ENCODE measurements at regions not wholly inside any gene's neighbourhood (a gene's known extent, or its start where the extent isn't known, plus 50 kb on each side); places are given as distances from the start of the nearest gene placed in this dataset.
A peak's percentile ranks its signal among the peaks of the same experiment; 100 is the strongest.

- peak; percentile 58 for DNase-seq (ENCODE audit: low spot score)
Observed at GRCh38 chr14:66070542-66071319, 415.4 kb upstream of the CCDC196 start.

DNA sequence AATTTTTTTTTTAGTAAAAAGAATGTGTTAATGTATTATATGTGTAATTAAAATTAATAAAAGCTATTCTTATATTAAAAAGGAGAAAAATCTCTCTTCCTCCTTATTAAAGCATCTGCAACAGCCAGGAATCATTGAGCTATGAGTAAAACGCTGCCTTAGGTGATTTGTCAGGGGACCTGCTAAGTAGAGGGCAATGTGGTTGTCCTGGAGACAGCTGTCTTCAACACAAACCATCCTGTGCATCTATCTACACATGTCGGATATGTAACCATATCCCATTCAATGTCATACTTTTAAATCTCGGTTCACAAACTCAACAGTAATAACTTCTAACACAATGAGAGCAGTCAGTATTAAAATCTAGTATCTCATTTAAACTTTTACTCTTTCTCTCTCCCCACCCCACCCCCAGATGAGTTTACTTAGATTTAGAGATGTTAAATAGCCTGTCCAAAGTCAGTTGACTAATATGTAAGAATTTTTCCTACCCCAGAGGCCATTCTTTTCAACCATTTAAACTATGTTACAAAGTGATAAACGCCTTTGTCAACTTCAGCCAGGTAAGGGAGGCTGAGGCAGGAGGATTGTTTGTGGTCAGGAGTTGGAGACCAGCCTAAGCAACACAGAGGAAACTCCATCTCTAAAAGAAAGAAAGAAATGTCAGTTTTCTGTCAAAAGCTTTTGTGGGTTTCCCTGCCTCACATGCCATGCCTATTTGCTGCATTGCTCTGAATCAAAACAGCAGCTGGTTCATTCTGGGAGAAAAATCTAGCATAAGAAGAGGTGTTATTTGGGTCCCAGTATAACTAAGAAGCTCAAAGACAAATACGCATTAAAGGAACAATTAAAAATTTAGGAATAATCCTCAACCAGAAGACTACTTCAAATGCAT lies 413.7 kb upstream of the CCDC196 start:
- DNase-seq (ENCODE audit: low spot score): no peak

DNA sequence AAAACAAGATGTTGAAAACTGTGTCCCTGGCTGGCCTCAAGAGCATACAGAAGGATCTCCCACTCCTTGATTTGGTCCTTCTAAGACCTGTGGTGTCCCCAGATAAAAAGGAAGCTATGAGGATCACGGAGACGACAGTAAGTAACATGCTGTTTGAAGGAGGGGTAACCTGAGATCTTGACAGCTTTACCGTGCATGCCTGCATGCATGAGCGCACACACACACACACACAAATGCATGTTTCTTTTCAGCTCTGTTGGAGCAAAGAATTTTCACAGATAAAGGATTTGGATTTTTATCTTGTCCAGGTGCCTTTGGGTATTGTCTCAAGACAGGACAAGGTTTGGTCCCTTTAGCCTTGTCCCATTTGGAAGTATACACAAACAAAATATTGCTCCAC lies 411.6 kb upstream of the CCDC196 start:
- DNase-seq (ENCODE audit: low spot score): no peak

- no peak for DNase-seq (ENCODE audit: low spot score)
Observed at GRCh38 chr14:66076176-66076575, 410.0 kb upstream of the CCDC196 start.

- DNase-seq (ENCODE audit: low spot score): no peak
Observed at GRCh38 chr14:66078006-66078405, 408.2 kb upstream of the CCDC196 start.

DNA sequence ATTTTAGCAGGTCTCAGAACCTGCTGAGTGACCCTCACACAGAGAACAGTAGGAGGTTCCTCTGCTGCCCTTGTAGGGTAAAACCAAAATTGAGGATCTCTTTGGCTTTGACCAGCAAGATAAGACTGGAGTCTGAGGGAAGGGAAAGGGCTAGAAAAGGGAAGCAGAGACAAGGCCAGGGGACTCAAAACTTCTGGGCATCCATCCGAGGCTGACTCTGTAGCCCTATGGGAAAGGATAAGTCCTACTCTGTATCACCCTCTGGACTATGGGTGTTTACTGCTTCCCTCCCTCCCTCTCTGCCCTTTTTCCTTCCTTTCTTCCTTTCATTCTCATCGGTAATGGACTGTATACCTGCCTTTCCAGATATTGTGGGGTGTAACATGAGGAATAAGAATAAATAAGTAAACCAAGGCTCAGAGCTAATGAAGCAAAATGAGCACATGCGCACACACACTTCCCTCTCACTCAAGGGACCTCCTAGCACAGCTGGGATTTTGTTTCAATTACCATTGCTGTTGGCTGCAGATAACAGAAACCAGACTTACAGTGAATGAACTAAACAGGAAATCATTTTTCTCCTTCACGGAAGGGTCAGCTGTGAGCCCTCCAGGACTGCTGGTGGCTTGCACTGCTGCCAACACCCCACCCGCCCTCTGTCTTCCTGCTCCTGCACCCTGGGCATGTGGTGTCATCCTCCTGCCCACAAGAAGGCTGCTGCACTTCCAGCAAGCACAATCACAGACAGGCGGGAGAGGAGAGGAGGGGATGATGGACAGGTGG lies 404.4 kb upstream of the CCDC196 start:
- DNase-seq (ENCODE audit: low spot score): no peak

DNA sequence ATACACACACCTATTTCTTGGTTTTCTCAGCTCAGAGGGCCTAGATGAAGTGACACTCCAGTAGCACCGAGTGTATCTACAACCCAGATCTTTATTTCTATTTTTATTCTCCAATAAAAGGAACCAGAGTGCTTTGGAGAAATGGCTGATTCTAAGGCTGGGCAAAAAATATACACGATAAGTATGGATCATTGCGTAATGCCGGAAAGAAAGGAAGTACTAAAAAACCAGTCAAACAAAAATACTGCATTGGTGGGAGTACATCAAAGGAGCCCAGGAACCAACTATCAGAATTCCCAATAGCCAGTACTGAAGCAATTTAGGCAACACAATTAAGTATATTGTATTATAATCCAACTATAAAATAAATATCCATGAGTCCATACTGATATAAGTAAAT lies 400.9 kb upstream of the CCDC196 start:
- DNase-seq (ENCODE audit: low spot score): no peak

GRCh38 chr14:66085665-66086064 lies 400.5 kb upstream of the CCDC196 start:
- no peak for DNase-seq (ENCODE audit: low spot score)

- DNase-seq (ENCODE audit: low spot score): peak; percentile 71
Observed at GRCh38 chr14:66087231-66087630, 398.9 kb upstream of the CCDC196 start.

- DNase-seq (ENCODE audit: low spot score): peak; percentile 67
Observed at GRCh38 chr14:66088656-66089055, 397.5 kb upstream of the CCDC196 start.

GRCh38 chr14:66092206-66092605 lies 394.0 kb upstream of the CCDC196 start:
- no peak for DNase-seq (ENCODE audit: low spot score)

- DNase-seq (ENCODE audit: low spot score): no peak
Observed at GRCh38 chr14:66092748-66093147, 393.4 kb upstream of the CCDC196 start.

GRCh38 chr14:66094001-66094727 lies 392.0 kb upstream of the CCDC196 start:
- DNase-seq (ENCODE audit: low spot score): no peak

GRCh38 chr14:66099451-66099850 lies 386.7 kb upstream of the CCDC196 start:
- no peak for DNase-seq (ENCODE audit: low spot score)

- DNase-seq (ENCODE audit: low spot score): no peak
Observed at GRCh38 chr14:66099931-66100330, 386.2 kb upstream of the CCDC196 start.

GRCh38 chr14:66101662-66102061 lies 384.5 kb upstream of the CCDC196 start:
- DNase-seq (ENCODE audit: low spot score): no peak

- DNase-seq (ENCODE audit: low spot score): no peak
Observed at GRCh38 chr14:66104486-66104885, 381.7 kb upstream of the CCDC196 start.

DNA sequence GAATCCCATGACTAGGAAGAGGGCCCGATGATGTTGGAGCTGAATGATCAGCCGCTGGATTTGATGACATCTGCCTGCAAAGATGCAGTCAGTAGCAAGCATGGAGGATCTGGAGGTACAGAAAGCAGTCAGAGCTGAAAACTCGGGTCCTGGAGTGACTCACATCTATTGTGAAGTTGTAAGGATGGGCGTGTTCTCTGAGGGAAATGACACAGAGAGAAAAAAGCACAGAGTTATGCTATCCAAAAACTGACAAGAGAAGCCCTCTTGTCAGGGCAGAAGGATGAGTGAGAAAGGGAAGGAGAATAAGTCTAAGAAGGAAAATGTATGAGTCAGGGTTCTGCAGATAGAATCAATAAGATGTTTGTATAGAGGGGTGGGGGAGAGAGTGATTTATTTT lies 380.4 kb upstream of the CCDC196 start:
- peak; percentile 84 for DNase-seq (ENCODE audit: low spot score)

DNA sequence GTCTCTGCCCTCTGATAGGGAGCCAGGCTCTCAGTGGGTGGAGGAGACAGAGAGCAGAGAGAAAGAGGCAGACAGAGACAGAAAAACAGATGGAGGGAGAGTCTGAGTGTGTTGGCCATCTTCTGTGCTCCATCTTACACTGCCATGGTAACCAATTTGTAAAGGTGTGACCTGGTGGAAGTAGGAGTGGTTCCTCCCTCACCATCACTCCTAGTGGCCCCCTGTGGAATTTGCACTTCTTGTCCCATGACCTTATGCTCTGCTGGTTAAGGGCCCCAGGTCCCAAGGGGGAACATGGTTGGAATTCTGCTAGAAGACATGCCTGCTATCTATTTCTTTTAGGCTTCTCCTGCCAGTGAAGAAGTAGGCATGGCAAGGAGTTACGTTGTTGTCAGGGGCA lies 376.7 kb upstream of the CCDC196 start:
- no peak for DNase-seq (ENCODE audit: low spot score)

- peak; percentile 27 for DNase-seq (ENCODE audit: low spot score)
Observed at GRCh38 chr14:66111891-66112290, 374.3 kb upstream of the CCDC196 start.

DNA sequence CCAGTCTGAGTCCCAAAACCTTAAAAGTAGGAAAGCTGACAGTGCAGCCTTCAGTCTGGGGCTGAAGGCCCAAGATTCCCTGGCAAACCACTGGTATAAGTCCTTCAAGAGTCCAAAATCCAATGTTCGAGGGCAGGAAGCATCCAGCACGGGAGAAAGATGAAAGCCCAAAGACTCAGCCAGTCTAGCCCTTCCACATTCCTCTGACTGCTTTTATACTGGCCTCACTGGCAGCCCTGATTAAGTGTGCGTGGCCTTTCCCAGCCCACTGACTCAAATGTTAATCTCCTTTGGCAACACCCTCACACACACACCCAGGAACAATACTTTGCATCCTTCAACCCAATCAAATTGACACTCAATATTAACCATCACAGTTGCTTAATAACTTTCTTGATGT lies 372.1 kb upstream of the CCDC196 start:
- DNase-seq (ENCODE audit: low spot score): no peak
